GM12878 (cell line): ENCODE measurements at regions not wholly inside any gene's neighbourhood (a gene's known extent, or its start where the extent isn't known, plus 50 kb on each side); places are given as distances from the start of the nearest gene placed in this dataset.

ENCODE experiments used
- ATAC-seq: fragments of 200-7000 bp; cut with Tn5 transposase; 3 replicates; pipeline ENCODE4 v1.9.1; 2020; ENCODE audit warnings: mild to moderate bottlenecking, moderate library complexity
- BruUV-seq: library from RNA; stranded (reverse); fragments of 400-500 nt; replicated peaks from 2 replicates; lab custom pipeline; 2021; lab: Mats Ljungman, UMichigan
- CTCF ChIA-PET: fragments of 300-600 bp; sonication (Branson Sonifier 250); formaldehyde crosslinking; extraction: SDS; loops from one replicate; lab custom pipeline; 2021; ENCODE audit warnings: inconsistent platforms; lab: Yijun Ruan, JAX
- POLR2A ChIA-PET: fragments of 350-600 bp; formaldehyde crosslinking; extraction: SDS; loops from one replicate; lab custom pipeline; 2021; ENCODE audit warnings: inconsistent platforms; lab: Charles Lee
- RAD21 ChIA-PET: fragments of 300-600 bp; sonication (Branson Sonifier 250); formaldehyde crosslinking; loops from one replicate; lab custom pipeline; 2023; ENCODE audit warnings: antibody characterized with exemption; ENCODE audit not compliant: unreplicated experiment; lab: Charles Lee
- SMC1A ChIA-PET: fragments of 300-600 bp; sonication (Branson Sonifier 250); formaldehyde crosslinking; loops from one replicate; lab custom pipeline; 2023; ENCODE audit not compliant: unreplicated experiment, uncharacterized antibody; lab: Charles Lee
- DNase-seq: peaks from one replicate; pipeline ENCODE4 v3.0.0-alpha.2; 2011; ENCODE audit warnings: low read depth, low spot score
- FAIRE-seq: peaks from 3 replicates; lab custom pipeline; 2011; peaks lifted over from hg19 to GRCh38; lab: Jason Lieb, UNC
- H2AFZ ChIP-seq: 2 replicates; pipeline ENCODE4 v1.6.0; 2011; ENCODE audit warnings: low read depth, low read length, control low read depth; ENCODE audit not compliant: control insufficient read depth
- H3K27ac ChIP-seq: 2 replicates; pipeline ENCODE4 v1.5.1; 2011; ENCODE audit warnings: control low read depth; ENCODE audit not compliant: control insufficient read depth, insufficient read depth
- H3K27me3 ChIP-seq, 2 experiments: replicated peaks in 1 of 2; 2 replicates each; pipeline versions ENCODE4 v1.6.0 to v1.6.1; 2011; ENCODE audit warnings: low read length in 1 of 2; ENCODE audit not compliant: control insufficient read depth in 2 of 2, insufficient read depth in 2 of 2
- H3K36me3 ChIP-seq, 2 experiments: 2 replicates each; pipeline ENCODE4 v1.5.1; 2011; ENCODE audit warnings: low read length in 1 of 2; ENCODE audit not compliant: control insufficient read depth in 2 of 2, insufficient read depth in 2 of 2
- H3K4me1 ChIP-seq: 2 replicates; pipeline ENCODE4 v1.6.1; 2011; ENCODE audit warnings: mild to moderate bottlenecking, low read length, moderate library complexity, mixed read lengths; ENCODE audit not compliant: control insufficient read depth, insufficient read depth
- H3K4me2 ChIP-seq: 2 replicates; pipeline ENCODE4 v1.6.0; 2011; ENCODE audit warnings: control low read depth; ENCODE audit not compliant: control insufficient read depth, insufficient read depth
- H3K4me3 ChIP-seq: fragments of 200-600 bp; sonication (generic); 2 replicates; pipeline ENCODE4 v1.5.1; 2016
- H3K79me2 ChIP-seq: 2 replicates; pipeline ENCODE4 v1.6.0; 2011; ENCODE audit warnings: low read length; ENCODE audit not compliant: control insufficient read depth, insufficient read depth
- H3K9ac ChIP-seq: 2 replicates; pipeline ENCODE4 v1.8.0; 2011; ENCODE audit warnings: low read length, control low read depth, mixed read lengths; ENCODE audit not compliant: control insufficient read depth, insufficient read depth
- H3K9me3 ChIP-seq: replicated peaks from 3 replicates; pipeline ENCODE4 v1.5.1; 2011; ENCODE audit warnings: mild to moderate bottlenecking, low read length; ENCODE audit not compliant: control insufficient read depth, insufficient read depth
- H4K20me1 ChIP-seq: 2 replicates; pipeline ENCODE4 v1.6.0; 2011; ENCODE audit not compliant: control insufficient read depth, insufficient read depth
- ATF2 ChIP-seq: IDR thresholded peaks from 2 replicates; pipeline ENCODE4 v1.6.1; 2012; ENCODE audit warnings: low read length, inconsistent platforms
- ESRRA ChIP-seq: IDR thresholded peaks from 2 replicates; pipeline ENCODE4 v1.6.1; 2012; ENCODE audit warnings: mild to moderate bottlenecking, low read length, improper control_type of control experiment
- IKZF1 ChIP-seq: fragments of 450-650 bp; conservative IDR thresholded peaks from 2 replicates; pipeline ENCODE4 v1.6.1; 2017; ENCODE audit warnings: antibody characterized with exemption, mild to moderate bottlenecking
- IKZF2 ChIP-seq, 2 experiments: fragments of 450-650 bp; IDR thresholded peaks; 2 replicates each; pipeline ENCODE4 v1.6.1; 2017; ENCODE audit warnings: mild to moderate bottlenecking in 2 of 2, moderate library complexity in 2 of 2
- MEF2A ChIP-seq: IDR thresholded peaks from 2 replicates; pipeline ENCODE4 v1.6.1; 2011; ENCODE audit warnings: low read depth, mild to moderate bottlenecking, low read length, moderate library complexity; ENCODE audit not compliant: insufficient read depth
- NR2F1 ChIP-seq: fragments of 450-650 bp; conservative IDR thresholded peaks from 2 replicates; pipeline ENCODE4 v1.6.1; 2017; ENCODE audit warnings: mild to moderate bottlenecking
- SIX5 ChIP-seq: IDR thresholded peaks from 2 replicates; pipeline ENCODE4 v1.6.1; 2011; ENCODE audit warnings: mild to moderate bottlenecking, low read depth, low read length, moderate library complexity; ENCODE audit not compliant: severe bottlenecking
- SP1 ChIP-seq: IDR thresholded peaks from one replicate; pipeline ENCODE4 v1.6.1; 2011; ENCODE audit warnings: low read depth, low read length
- STAT1 ChIP-seq: fragments of 450-650 bp; conservative IDR thresholded peaks from 2 replicates; pipeline ENCODE4 v1.6.1; 2014; ENCODE audit warnings: antibody characterized with exemption, mild to moderate bottlenecking
- SUZ12 ChIP-seq: fragments of 200-600 bp; sonication (generic); IDR thresholded peaks from one replicate; pipeline ENCODE4 v1.6.1; 2018; ENCODE audit warnings: antibody characterized with exemption, mild to moderate bottlenecking; ENCODE audit not compliant: unreplicated experiment
- TCF7 ChIP-seq: IDR thresholded peaks from 2 replicates; pipeline ENCODE4 v1.6.1; 2014; ENCODE audit warnings: antibody characterized with exemption, borderline replicate concordance
- YBX1 ChIP-seq: fragments of 450-650 bp; IDR thresholded peaks from 2 replicates; pipeline ENCODE4 v1.6.1; 2016; ENCODE audit warnings: antibody characterized with exemption
- ZNF384 ChIP-seq: IDR thresholded peaks from 2 replicates; pipeline ENCODE4 v1.6.1; 2012; ENCODE audit warnings: low read depth, mild to moderate bottlenecking, low read length, improper control_type of control experiment, borderline replicate concordance
- WGBS: methylation state at CpG from one replicate; pipeline ENCODE4 v1.1.6; 2016; ENCODE audit warnings: low lambda C conversion rate; ENCODE audit not compliant: insufficient replicate concordance, insufficient coverage; ENCODE audit errors: missing lambda C conversion rate; 5-methylcytosine and 5-hydroxymethylcytosine counted together
- in situ Hi-C: fragments of 300-500 bp; cut with MboI; formaldehyde crosslinking; loops from 9 replicates; pipeline ENCODE4 v1.14.3; 2018; ENCODE audit warnings: mixed read lengths
- intact Hi-C: fragments of 100-400 bp; cut with micrococcal nuclease; formaldehyde crosslinking; loops from one replicate; pipeline ENCODE4 v1.14.2; 2022; ENCODE audit not compliant: unreplicated experiment
- TF ChIP-seq, protein P1 (sequence below): IDR thresholded peaks from 2 replicates; pipeline ENCODE4 v1.6.1; 2012; ENCODE audit warnings: low read depth, low read length, improper control_type of control experiment
- TF ChIP-seq, protein P2 (sequence below): IDR thresholded peaks from 2 replicates; pipeline ENCODE4 v1.6.1; 2011; ENCODE audit warnings: low read depth, low read length, improper control_type of control experiment, borderline replicate concordance
- TF ChIP-seq, protein P3 (sequence below): fragments of 450-650 bp; IDR thresholded peaks from 2 replicates; pipeline ENCODE4 v1.6.1; 2017; ENCODE audit warnings: mild to moderate bottlenecking, low read depth, inconsistent platforms; ENCODE audit not compliant: poor library complexity, severe bottlenecking
- TF ChIP-seq, protein P4 (sequence below): fragments of 450-650 bp; formaldehyde crosslinking; IDR thresholded peaks from 2 replicates; pipeline ENCODE4 v1.4.0; 2020; ENCODE audit warnings: mild to moderate bottlenecking, moderate library complexity

DNA sequence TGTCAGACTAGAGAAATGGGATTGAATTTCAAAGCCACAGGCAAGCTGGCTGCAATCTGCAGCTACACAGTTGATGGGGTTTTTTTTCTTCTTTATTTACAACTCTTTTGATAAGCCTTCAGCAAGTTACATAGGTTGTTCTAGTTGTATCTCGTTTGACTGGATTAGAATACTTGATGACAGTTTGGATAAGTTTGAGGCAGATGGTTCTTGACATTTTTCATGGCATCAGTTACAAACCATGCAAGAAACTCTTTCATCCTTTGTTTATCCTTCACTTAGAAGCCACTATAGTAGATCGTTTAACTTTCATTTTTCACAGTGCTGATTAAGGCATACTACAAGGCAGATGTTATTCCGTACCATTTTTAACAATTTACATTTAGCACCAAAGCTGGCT is 238.9 kb downstream of the TOX3 start (continued):
- no peak for TF ChIP-seq ESRRA
- no peak for TF ChIP-seq SIX5
- TF ChIP-seq MEF2A: no peak
- TF ChIP-seq, protein P1, sequence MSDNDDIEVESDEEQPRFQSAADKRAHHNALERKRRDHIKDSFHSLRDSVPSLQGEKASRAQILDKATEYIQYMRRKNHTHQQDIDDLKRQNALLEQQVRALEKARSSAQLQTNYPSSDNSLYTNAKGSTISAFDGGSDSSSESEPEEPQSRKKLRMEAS: no peak
- no peak for TF ChIP-seq TCF7

DNA sequence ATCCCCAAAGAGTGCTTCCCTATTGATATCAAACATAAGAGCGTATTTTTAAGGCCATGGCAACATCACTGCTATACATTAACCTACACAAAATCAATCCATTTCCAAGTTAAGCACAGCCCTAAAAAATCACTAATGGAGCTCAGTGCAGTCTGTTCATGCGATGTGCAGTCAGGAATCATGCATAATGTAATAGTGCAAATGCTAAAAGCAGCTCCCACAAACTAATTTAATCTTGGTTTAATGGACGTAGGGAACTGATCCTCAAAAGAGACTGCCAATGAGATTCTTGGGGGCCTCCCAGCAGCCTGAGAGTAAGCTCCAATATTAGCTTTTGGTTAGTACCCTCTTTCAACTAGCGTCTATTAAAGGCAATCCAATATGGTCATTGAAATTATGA is 245.9 kb downstream of the TOX3 start:
- Histone ChIP-seq H3K9ac (no peak overlapping the region), H3K27ac (no peak overlapping the region), H3K79me2 (no peaks in the 10 kb centered on the region), H4K20me1 (no peaks in the 10 kb centered on the region), H3K4me1 (no peaks in the 10 kb centered on the region), H3K27me3 (no peaks in the 10 kb centered on the region), H3K9me3 (no peaks in the 10 kb centered on the region), H3K4me2 (no peak overlapping the region), H3K4me3 (no peak overlapping the region), H3K36me3 (no peaks in the 10 kb centered on the region), H2AFZ (no peak overlapping the region)
- ATAC-seq: no peak
- 30% methylated on average over 4 of the region's 4 CpGs for WGBS
- CTCF ChIA-PET: no interaction called here
- in situ Hi-C loops (no loop called here), intact Hi-C loops (no loop called here)
- no peak for FAIRE-seq
- POLR2A ChIA-PET: no interaction called here
- TF ChIP-seq SUZ12 (no peak), ZNF384 (no peak), ATF2 (no peak), SP1 (no peak), STAT1 (no peak), IKZF1 (no peak), YBX1 (no peak), IKZF2 (IDR thresholded peaks at IDR 0.05) (no peak), NR2F1 (no peak)
- TF ChIP-seq, protein P2, sequence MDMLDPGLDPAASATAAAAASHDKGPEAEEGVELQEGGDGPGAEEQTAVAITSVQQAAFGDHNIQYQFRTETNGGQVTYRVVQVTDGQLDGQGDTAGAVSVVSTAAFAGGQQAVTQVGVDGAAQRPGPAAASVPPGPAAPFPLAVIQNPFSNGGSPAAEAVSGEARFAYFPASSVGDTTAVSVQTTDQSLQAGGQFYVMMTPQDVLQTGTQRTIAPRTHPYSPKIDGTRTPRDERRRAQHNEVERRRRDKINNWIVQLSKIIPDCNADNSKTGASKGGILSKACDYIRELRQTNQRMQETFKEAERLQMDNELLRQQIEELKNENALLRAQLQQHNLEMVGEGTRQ: no peak
- TF ChIP-seq, protein P3, sequence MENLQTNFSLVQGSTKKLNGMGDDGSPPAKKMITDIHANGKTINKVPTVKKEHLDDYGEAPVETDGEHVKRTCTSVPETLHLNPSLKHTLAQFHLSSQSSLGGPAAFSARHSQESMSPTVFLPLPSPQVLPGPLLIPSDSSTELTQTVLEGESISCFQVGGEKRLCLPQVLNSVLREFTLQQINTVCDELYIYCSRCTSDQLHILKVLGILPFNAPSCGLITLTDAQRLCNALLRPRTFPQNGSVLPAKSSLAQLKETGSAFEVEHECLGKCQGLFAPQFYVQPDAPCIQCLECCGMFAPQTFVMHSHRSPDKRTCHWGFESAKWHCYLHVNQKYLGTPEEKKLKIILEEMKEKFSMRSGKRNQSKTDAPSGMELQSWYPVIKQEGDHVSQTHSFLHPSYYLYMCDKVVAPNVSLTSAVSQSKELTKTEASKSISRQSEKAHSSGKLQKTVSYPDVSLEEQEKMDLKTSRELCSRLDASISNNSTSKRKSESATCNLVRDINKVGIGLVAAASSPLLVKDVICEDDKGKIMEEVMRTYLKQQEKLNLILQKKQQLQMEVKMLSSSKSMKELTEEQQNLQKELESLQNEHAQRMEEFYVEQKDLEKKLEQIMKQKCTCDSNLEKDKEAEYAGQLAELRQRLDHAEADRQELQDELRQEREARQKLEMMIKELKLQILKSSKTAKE: no peak
- TF ChIP-seq, protein P4, sequence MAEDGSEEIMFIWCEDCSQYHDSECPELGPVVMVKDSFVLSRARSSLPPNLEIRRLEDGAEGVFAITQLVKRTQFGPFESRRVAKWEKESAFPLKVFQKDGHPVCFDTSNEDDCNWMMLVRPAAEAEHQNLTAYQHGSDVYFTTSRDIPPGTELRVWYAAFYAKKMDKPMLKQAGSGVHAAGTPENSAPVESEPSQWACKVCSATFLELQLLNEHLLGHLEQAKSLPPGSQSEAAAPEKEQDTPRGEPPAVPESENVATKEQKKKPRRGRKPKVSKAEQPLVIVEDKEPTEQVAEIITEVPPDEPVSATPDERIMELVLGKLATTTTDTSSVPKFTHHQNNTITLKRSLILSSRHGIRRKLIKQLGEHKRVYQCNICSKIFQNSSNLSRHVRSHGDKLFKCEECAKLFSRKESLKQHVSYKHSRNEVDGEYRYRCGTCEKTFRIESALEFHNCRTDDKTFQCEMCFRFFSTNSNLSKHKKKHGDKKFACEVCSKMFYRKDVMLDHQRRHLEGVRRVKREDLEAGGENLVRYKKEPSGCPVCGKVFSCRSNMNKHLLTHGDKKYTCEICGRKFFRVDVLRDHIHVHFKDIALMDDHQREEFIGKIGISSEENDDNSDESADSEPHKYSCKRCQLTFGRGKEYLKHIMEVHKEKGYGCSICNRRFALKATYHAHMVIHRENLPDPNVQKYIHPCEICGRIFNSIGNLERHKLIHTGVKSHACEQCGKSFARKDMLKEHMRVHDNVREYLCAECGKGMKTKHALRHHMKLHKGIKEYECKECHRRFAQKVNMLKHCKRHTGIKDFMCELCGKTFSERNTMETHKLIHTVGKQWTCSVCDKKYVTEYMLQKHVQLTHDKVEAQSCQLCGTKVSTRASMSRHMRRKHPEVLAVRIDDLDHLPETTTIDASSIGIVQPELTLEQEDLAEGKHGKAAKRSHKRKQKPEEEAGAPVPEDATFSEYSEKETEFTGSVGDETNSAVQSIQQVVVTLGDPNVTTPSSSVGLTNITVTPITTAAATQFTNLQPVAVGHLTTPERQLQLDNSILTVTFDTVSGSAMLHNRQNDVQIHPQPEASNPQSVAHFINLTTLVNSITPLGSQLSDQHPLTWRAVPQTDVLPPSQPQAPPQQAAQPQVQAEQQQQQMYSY (CRISPR knock-in tag): no peak
- no peak for DNase-seq
- RAD21 ChIA-PET: no interaction called here
- SMC1A ChIA-PET: interaction anchor here (1.5 kb wide), 1 partner anchor 67 kb away, joined by 4 read pairs; no protein-coding TSS in a partner anchor
- no TSS peak for BruUV-seq
